IMR-90 (cell line): ENCODE measurements at regions not wholly inside any gene's neighbourhood (a gene's known extent, or its start where the extent isn't known, plus 50 kb on each side); places are given as distances from the start of the nearest gene placed in this dataset.

ENCODE experiments used
- ATAC-seq: fragments of 200-7000 bp; cut with Tn5 transposase; 2 replicates; pipeline ENCODE4 v1.9.1; 2020; ENCODE audit warnings: low read depth, mild to moderate bottlenecking, moderate library complexity
- BruUV-seq: library from RNA; stranded (reverse); fragments of 400-500 nt; replicated peaks from 2 replicates; lab custom pipeline; 2021; lab: Mats Ljungman, UMichigan
- CTCF ChIA-PET: fragments of 300-600 bp; formaldehyde crosslinking; extraction: SDS; loops from one replicate; lab custom pipeline; 2021; ENCODE audit warnings: antibody characterized with exemption; lab: Yijun Ruan, JAX
- POLR2A ChIA-PET: fragments of 300-600 bp; sonication (Branson Sonifier 250); formaldehyde crosslinking; loops from one replicate; lab custom pipeline; 2022; ENCODE audit warnings: antibody characterized with exemption; ENCODE audit not compliant: unreplicated experiment; lab: Charles Lee
- DNase-seq: peaks from one replicate; pipeline ENCODE4 v3.0.0; 2013
- H2AFZ ChIP-seq: replicated peaks from 2 replicates; pipeline ENCODE3; 2013; ENCODE audit warnings: low read length, mild to moderate bottlenecking; ENCODE audit not compliant: poor library complexity
- H2AK5ac ChIP-seq: 2 replicates; pipeline ENCODE4 v1.6.1; 2013; ENCODE audit warnings: low read depth, low read length, inconsistent platforms
- H2AK9ac ChIP-seq: replicated peaks from 2 replicates; pipeline ENCODE3; 2013; ENCODE audit warnings: mild to moderate bottlenecking, low read depth, low read length, moderate library complexity; ENCODE audit not compliant: poor library complexity
- H2BK120ac ChIP-seq: 2 replicates; pipeline ENCODE4 v1.6.1; 2013; ENCODE audit warnings: low read depth, low read length, inconsistent platforms
- H2BK15ac ChIP-seq: 3 replicates; pipeline ENCODE4 v1.6.1; 2013; ENCODE audit warnings: low read depth, low read length, inconsistent platforms
- H2BK20ac ChIP-seq: 2 replicates; pipeline ENCODE4 v1.6.1; 2013; ENCODE audit warnings: low read depth, mild to moderate bottlenecking, inconsistent platforms, low read length, moderate library complexity
- H2BK5ac ChIP-seq: 2 replicates; pipeline ENCODE4 v1.6.1; 2013; ENCODE audit warnings: mild to moderate bottlenecking, low read depth, low read length, inconsistent platforms; ENCODE audit not compliant: poor library complexity, severe bottlenecking
- H3K14ac ChIP-seq: replicated peaks from 2 replicates; pipeline ENCODE4 v1.6.1; 2013; ENCODE audit warnings: low read depth, low read length, inconsistent platforms
- H3K18ac ChIP-seq: 2 replicates; pipeline ENCODE4 v1.6.1; 2013; ENCODE audit warnings: low read depth, low read length, control low read depth
- H3K23ac ChIP-seq: 2 replicates; pipeline ENCODE4 v1.6.1; 2013; ENCODE audit warnings: low read depth, low read length, inconsistent platforms
- H3K27ac ChIP-seq: 2 replicates; pipeline ENCODE4 v1.5.1; 2013; ENCODE audit warnings: mild to moderate bottlenecking, control low read depth, low read length; ENCODE audit not compliant: insufficient read depth
- H3K27me3 ChIP-seq: 2 replicates; pipeline ENCODE4 v1.6.1; 2013; ENCODE audit warnings: low read length; ENCODE audit not compliant: control insufficient read depth, insufficient read depth
- H3K36me3 ChIP-seq: 2 replicates; pipeline ENCODE4 v1.6.1; 2013; ENCODE audit warnings: low read length, mixed read lengths; ENCODE audit not compliant: control insufficient read depth, insufficient read depth
- H3K4ac ChIP-seq: 2 replicates; pipeline ENCODE4 v1.6.1; 2013; ENCODE audit warnings: low read depth, low read length, inconsistent platforms
- H3K4me1 ChIP-seq: 2 replicates; pipeline ENCODE4 v1.6.1; 2013; ENCODE audit warnings: low read length, mixed read lengths; ENCODE audit not compliant: control insufficient read depth, insufficient read depth
- H3K4me2 ChIP-seq: 2 replicates; pipeline ENCODE4 v1.6.1; 2013; ENCODE audit warnings: low read depth, mild to moderate bottlenecking, control low read depth, low read length, moderate library complexity
- H3K4me3 ChIP-seq: 2 replicates; pipeline ENCODE4 v1.5.1; 2013; ENCODE audit warnings: low read depth, mild to moderate bottlenecking, control low read depth, low read length, moderate library complexity; ENCODE audit not compliant: insufficient read depth
- H3K56ac ChIP-seq: 2 replicates; pipeline ENCODE4 v1.6.1; 2013; ENCODE audit warnings: low read length, inconsistent platforms; ENCODE audit not compliant: insufficient read depth; ENCODE audit errors: extremely low read depth
- H3K79me1 ChIP-seq, 2 experiments: 2 replicates each; pipeline ENCODE4 v1.6.1; 2013; ENCODE audit warnings: low read length in 2 of 2, inconsistent platforms in 1 of 2, low read depth in 1 of 2
- H3K9ac ChIP-seq: 2 replicates; pipeline ENCODE4 v1.6.1; 2013; ENCODE audit warnings: low read depth, low read length, control low read depth
- H3K9me1 ChIP-seq: 2 replicates; pipeline ENCODE4 v1.6.1; 2013; ENCODE audit warnings: low read length, inconsistent platforms; ENCODE audit not compliant: insufficient read depth
- H3K9me3 ChIP-seq: 2 replicates; pipeline ENCODE4 v1.6.1; 2013; ENCODE audit warnings: low read length; ENCODE audit not compliant: control insufficient read depth, insufficient read depth
- H4K20me1 ChIP-seq: 2 replicates; pipeline ENCODE4 v1.6.1; 2013; ENCODE audit warnings: low read length, inconsistent platforms; ENCODE audit not compliant: insufficient read depth
- H4K5ac ChIP-seq: 2 replicates; pipeline ENCODE4 v1.6.1; 2013; ENCODE audit warnings: mild to moderate bottlenecking, low read depth, low read length, control low read depth
- H4K8ac ChIP-seq, 2 experiments: 2 replicates each; pipeline ENCODE4 v1.6.1; 2013; ENCODE audit warnings: low read depth in 2 of 2, low read length in 2 of 2, control low read depth in 1 of 2, inconsistent platforms in 1 of 2
- H4K91ac ChIP-seq: 2 replicates; pipeline ENCODE4 v1.6.1; 2013; ENCODE audit warnings: low read depth, low read length, inconsistent platforms; ENCODE audit not compliant: insufficient read depth
- CEBPB ChIP-seq: IDR thresholded peaks from 2 replicates; pipeline ENCODE4 v1.6.1; 2012; ENCODE audit warnings: low read depth, low read length, improper control_type of control experiment
- CHD1 ChIP-seq: IDR thresholded peaks from 2 replicates; pipeline ENCODE4 v1.6.1; 2012; ENCODE audit warnings: low read depth, low read length, improper control_type of control experiment
- FOS ChIP-seq: fragments of 150-350 bp; IDR thresholded peaks from 2 replicates; pipeline ENCODE4 v1.6.1; 2016; ENCODE audit warnings: low read depth, low read length
- NFE2L2 ChIP-seq: fragments of 150-350 bp; IDR thresholded peaks from 2 replicates; pipeline ENCODE4 v1.6.1; 2016; ENCODE audit warnings: low read depth, mild to moderate bottlenecking, low read length
- RAD21 ChIP-seq: IDR thresholded peaks from 2 replicates; pipeline ENCODE4 v1.6.1; 2012; ENCODE audit warnings: low read length, improper control_type of control experiment
- RFX5 ChIP-seq: IDR thresholded peaks from 2 replicates; pipeline ENCODE4 v1.8.0; 2012; ENCODE audit warnings: low read depth, mild to moderate bottlenecking, low read length, moderate library complexity
- SMC3 ChIP-seq: fragments of 150-350 bp; IDR thresholded peaks from 2 replicates; pipeline ENCODE4 v1.6.1; 2016; ENCODE audit warnings: low read depth, mild to moderate bottlenecking, antibody characterized with exemption, low read length, moderate library complexity
- WGBS, 2 experiments: methylation state at CpG; one replicate each; pipeline versions ENCODE4 v1.1.5 to v1.1.7; 2013; ENCODE audit warnings: missing lambda C conversion rate in 2 of 2; ENCODE audit not compliant: insufficient read length in 1 of 2; ENCODE audit errors: extremely low coverage in 2 of 2; 5-methylcytosine and 5-hydroxymethylcytosine counted together
- dilution Hi-C: fragments of 300-500 bp; cut with HindIII; formaldehyde crosslinking; loops from one replicate; pipeline ENCODE4 v1.14.3; 2018; ENCODE audit warnings: low sequenced_read_pairs; ENCODE audit not compliant: unreplicated experiment
- in situ Hi-C: fragments of 300-500 bp; cut with MboI; formaldehyde crosslinking; loops from 3 replicates; pipeline ENCODE4 v1.14.3; 2019; ENCODE audit warnings: low sequenced_read_pairs, inconsistent platforms, mixed read lengths
- intact Hi-C: fragments of 100-400 bp; cut with micrococcal nuclease; formaldehyde crosslinking; loops from 2 replicates; pipeline ENCODE4 v1.10.0; 2022
- TF ChIP-seq, protein P1 (sequence below): conservative IDR thresholded peaks from 2 replicates; pipeline ENCODE4 v1.5.1; 2012; ENCODE audit warnings: mild to moderate bottlenecking, low read depth, low read length, improper control_type of control experiment
- TF ChIP-seq, protein P2 (sequence below): fragments of 150-350 bp; IDR thresholded peaks from 2 replicates; pipeline ENCODE4 v1.6.1; 2016; ENCODE audit warnings: low read depth, mild to moderate bottlenecking, low read length, moderate library complexity, borderline replicate concordance

DNA sequence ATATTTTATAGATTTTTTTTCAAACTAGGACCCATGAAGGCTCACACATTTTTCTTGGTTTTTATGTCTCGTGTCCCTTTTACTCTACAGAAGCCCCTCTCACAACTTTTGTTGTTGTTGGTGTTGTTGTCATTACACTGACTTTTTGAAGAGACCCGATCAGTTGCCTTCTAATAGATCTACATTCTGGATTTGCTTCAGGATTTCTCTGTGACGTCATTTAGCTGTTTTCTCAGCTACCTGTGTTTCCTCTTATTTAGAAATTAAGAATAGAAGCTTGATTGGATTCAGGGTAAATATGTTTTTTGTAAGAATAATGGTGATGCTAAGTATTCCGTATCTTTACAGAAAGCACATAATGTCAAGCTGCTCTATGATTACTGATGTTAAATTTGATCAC is 213.3 kb upstream of the ZNF462 start:
- H2AK9ac ChIP-seq = no peak overlapping the region
- no peak overlapping the region for H2AK5ac ChIP-seq
- ATAC-seq = no peak
- H3K56ac ChIP-seq = no peak overlapping the region
- H3K4ac ChIP-seq = no peak overlapping the region
- no peak overlapping the region for H3K23ac ChIP-seq
- ChIA-PET CTCF (no interaction called here), POLR2A (no interaction called here)
- H3K36me3 ChIP-seq = no peaks in the 10 kb centered on the region
- WGBS, 2 experiments = no CpG with 5 or more reads among the region's 4 CpGs
- H3K27me3 ChIP-seq = no peaks in the 10 kb centered on the region
- no peaks in the 10 kb centered on the region for H3K9me1 ChIP-seq
- no peak overlapping the region for H2BK20ac ChIP-seq
- H3K4me2 ChIP-seq = no peak overlapping the region
- no peak for DNase-seq
- H3K27ac ChIP-seq = no peak overlapping the region
- dilution Hi-C loops (no loop called here), in situ Hi-C loops (no loop called here), intact Hi-C loops (loop anchor here (2.0 to 5.0 kb wide), 2 partner anchors 213 to 1187 kb away; partner anchors contain the start of gene ZNF462)
- no peak overlapping the region for H4K5ac ChIP-seq
- H3K9ac ChIP-seq = no peak overlapping the region
- no peaks in the 10 kb centered on the region for H3K79me1 ChIP-seq
- H2BK120ac ChIP-seq = no peak overlapping the region
- no peak overlapping the region for H3K18ac ChIP-seq
- H4K20me1 ChIP-seq = no peaks in the 10 kb centered on the region
- TF ChIP-seq CHD1 = no peak
- TF ChIP-seq, protein P1, sequence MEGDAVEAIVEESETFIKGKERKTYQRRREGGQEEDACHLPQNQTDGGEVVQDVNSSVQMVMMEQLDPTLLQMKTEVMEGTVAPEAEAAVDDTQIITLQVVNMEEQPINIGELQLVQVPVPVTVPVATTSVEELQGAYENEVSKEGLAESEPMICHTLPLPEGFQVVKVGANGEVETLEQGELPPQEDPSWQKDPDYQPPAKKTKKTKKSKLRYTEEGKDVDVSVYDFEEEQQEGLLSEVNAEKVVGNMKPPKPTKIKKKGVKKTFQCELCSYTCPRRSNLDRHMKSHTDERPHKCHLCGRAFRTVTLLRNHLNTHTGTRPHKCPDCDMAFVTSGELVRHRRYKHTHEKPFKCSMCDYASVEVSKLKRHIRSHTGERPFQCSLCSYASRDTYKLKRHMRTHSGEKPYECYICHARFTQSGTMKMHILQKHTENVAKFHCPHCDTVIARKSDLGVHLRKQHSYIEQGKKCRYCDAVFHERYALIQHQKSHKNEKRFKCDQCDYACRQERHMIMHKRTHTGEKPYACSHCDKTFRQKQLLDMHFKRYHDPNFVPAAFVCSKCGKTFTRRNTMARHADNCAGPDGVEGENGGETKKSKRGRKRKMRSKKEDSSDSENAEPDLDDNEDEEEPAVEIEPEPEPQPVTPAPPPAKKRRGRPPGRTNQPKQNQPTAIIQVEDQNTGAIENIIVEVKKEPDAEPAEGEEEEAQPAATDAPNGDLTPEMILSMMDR = no peak
- TF ChIP-seq, protein P2, sequence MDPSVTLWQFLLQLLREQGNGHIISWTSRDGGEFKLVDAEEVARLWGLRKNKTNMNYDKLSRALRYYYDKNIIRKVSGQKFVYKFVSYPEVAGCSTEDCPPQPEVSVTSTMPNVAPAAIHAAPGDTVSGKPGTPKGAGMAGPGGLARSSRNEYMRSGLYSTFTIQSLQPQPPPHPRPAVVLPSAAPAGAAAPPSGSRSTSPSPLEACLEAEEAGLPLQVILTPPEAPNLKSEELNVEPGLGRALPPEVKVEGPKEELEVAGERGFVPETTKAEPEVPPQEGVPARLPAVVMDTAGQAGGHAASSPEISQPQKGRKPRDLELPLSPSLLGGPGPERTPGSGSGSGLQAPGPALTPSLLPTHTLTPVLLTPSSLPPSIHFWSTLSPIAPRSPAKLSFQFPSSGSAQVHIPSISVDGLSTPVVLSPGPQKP = no peak
- no peak for TF ChIP-seq RAD21
- no peak for TF ChIP-seq NFE2L2
- no peak for TF ChIP-seq FOS
- TF ChIP-seq SMC3 = no peak
- TF ChIP-seq RFX5 = no peak
- no peak for TF ChIP-seq CEBPB
- no peak overlapping the region for H2BK15ac ChIP-seq
- BruUV-seq = no TSS peak
- H3K4me1 ChIP-seq = no peaks in the 10 kb centered on the region
- H4K91ac ChIP-seq = no peak overlapping the region
- H3K14ac ChIP-seq = no peak overlapping the region
- no peak overlapping the region for H2AFZ ChIP-seq
- H3K9me3 ChIP-seq = no peaks in the 10 kb centered on the region
- no peak overlapping the region for H3K4me3 ChIP-seq
- H4K8ac ChIP-seq = no peak overlapping the region
- no peak overlapping the region for H2BK5ac ChIP-seq
